HG03175 (cell line): ENCODE measurements at regions not wholly inside any gene's neighbourhood (a gene's known extent, or its start where the extent isn't known, plus 50 kb on each side); places are given as distances from the start of the nearest gene placed in this dataset.

Experiments
- ATAC-seq: cut with Tn5 transposase; IDR thresholded peaks from one replicate; pipeline ENCODE4 v1.9.1; 2021; ENCODE audit warnings: mild to moderate bottlenecking, moderate library complexity; ENCODE audit not compliant: unreplicated experiment

- no peak for ATAC-seq
These were observed 57.9 kb upstream of the CXADR start for GRCh38 chr21:17455028-17455353.

GRCh38 chr21:17455451-17455850 lies 57.4 kb upstream of the CXADR start:
- no peak for ATAC-seq

- ATAC-seq: no peak
These were observed 54.6 kb upstream of the CXADR start for GRCh38 chr21:17458279-17458678.

GRCh38 chr21:17460094-17460493 lies 52.7 kb upstream of the CXADR start:
- no peak for ATAC-seq

- ATAC-seq: no peak
These were observed 51.8 kb upstream of the CXADR start for GRCh38 chr21:17461014-17461413.

GRCh38 chr21:17461582-17461981 lies 51.3 kb upstream of the CXADR start:
- ATAC-seq: no peak

GRCh38 chr21:17462276-17462981 lies 50.4 kb upstream of the CXADR start:
- ATAC-seq: no peak
